Osteocyte (in vitro differentiated cells): ENCODE measurements at regions not wholly inside any gene's neighbourhood (a gene's known extent, or its start where the extent isn't known, plus 50 kb on each side); places are given as distances from the start of the nearest gene placed in this dataset.

Source experiments
- DNase-seq: peaks from one replicate; pipeline ENCODE4 v3.0.0; 2021; ENCODE audit warnings: mixed read lengths; ENCODE audit not compliant: unreplicated experiment; ENCODE audit errors: extremely low spot score
- H3K27ac Mint-ChIP-seq: one replicate; pipeline ENCODE4 v1.8.0; 2021; ENCODE audit warnings: mild to moderate bottlenecking, mixed read lengths; ENCODE audit not compliant: unreplicated experiment
- H3K27me3 Mint-ChIP-seq: one replicate; pipeline ENCODE4 v1.8.0; 2021; ENCODE audit warnings: mixed read lengths; ENCODE audit not compliant: unreplicated experiment
- H3K36me3 Mint-ChIP-seq: one replicate; pipeline ENCODE4 v1.8.0; 2021; ENCODE audit warnings: mixed read lengths; ENCODE audit not compliant: unreplicated experiment
- H3K4me1 Mint-ChIP-seq: one replicate; pipeline ENCODE4 v1.8.0; 2021; ENCODE audit warnings: mixed read lengths; ENCODE audit not compliant: unreplicated experiment
- H3K4me3 Mint-ChIP-seq: one replicate; pipeline ENCODE4 v1.8.0; 2021; ENCODE audit warnings: mild to moderate bottlenecking, moderate library complexity, mixed read lengths; ENCODE audit not compliant: unreplicated experiment
- H3K9me3 Mint-ChIP-seq: one replicate; pipeline ENCODE4 v1.8.0; 2021; ENCODE audit warnings: mixed read lengths; ENCODE audit not compliant: unreplicated experiment
- TF ChIP-seq, protein P1 (sequence below): fragments of 200-600 bp; sonication (generic); IDR thresholded peaks from 2 replicates; pipeline ENCODE4 v1.5.0; 2021; ENCODE audit warnings: antibody characterized with exemption, mild to moderate bottlenecking, moderate library complexity

DNA sequence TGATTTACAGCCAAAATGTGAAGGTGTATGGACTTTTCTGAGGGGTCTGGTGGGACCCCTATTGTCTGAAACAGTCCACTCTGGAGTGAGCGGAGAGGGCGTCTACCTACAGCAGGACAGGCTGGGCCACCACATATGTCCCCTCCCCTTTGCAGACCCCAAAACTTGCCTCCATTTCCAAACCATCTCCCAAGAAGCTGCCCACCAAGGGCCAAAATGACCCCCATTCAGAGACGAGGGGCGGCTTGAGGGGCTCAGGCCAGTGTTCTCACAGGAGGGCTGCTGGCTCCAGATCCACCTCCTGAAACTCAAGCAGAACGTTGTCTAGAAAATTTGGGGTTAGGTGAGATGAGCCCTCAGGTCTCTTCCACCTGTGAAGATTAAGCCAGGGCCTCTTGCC lies 161.1 kb upstream of the SALL3 start:
- DNase-seq = peak; percentile 64
- Mint-ChIP-seq H3K4me3 (no peak overlapping the region), H3K9me3 (peaks cover 7% of the 10 kb centered on the region), H3K27me3 (no peaks in the 10 kb centered on the region), H3K4me1 (no peaks in the 10 kb centered on the region), H3K27ac (no peak overlapping the region), H3K36me3 (no peaks in the 10 kb centered on the region)
- TF ChIP-seq, protein P1, sequence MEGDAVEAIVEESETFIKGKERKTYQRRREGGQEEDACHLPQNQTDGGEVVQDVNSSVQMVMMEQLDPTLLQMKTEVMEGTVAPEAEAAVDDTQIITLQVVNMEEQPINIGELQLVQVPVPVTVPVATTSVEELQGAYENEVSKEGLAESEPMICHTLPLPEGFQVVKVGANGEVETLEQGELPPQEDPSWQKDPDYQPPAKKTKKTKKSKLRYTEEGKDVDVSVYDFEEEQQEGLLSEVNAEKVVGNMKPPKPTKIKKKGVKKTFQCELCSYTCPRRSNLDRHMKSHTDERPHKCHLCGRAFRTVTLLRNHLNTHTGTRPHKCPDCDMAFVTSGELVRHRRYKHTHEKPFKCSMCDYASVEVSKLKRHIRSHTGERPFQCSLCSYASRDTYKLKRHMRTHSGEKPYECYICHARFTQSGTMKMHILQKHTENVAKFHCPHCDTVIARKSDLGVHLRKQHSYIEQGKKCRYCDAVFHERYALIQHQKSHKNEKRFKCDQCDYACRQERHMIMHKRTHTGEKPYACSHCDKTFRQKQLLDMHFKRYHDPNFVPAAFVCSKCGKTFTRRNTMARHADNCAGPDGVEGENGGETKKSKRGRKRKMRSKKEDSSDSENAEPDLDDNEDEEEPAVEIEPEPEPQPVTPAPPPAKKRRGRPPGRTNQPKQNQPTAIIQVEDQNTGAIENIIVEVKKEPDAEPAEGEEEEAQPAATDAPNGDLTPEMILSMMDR = no peak

DNA sequence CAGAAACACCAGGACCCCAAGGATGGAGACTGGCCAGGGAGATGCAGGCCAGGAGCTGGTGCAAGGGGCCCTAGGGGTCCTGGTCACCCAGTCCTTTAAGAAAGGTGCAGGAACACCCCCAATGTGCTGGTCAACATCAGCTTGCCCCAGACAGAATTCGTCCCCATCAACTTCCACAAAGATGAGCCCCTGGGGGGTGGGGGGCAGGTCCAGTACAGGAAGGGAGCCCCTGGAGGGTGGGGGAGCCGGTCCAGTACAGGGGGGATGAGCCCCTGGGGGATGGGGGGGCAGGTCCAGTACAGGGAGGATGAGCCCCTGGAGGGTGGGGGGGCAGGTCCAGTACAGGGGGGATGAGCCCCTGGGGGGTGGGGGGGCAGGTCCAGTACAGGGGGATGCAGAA lies 160.7 kb upstream of the SALL3 start:
- DNase-seq = peak; percentile 56
- H3K27me3 Mint-ChIP-seq = no peaks in the 10 kb centered on the region

DNA sequence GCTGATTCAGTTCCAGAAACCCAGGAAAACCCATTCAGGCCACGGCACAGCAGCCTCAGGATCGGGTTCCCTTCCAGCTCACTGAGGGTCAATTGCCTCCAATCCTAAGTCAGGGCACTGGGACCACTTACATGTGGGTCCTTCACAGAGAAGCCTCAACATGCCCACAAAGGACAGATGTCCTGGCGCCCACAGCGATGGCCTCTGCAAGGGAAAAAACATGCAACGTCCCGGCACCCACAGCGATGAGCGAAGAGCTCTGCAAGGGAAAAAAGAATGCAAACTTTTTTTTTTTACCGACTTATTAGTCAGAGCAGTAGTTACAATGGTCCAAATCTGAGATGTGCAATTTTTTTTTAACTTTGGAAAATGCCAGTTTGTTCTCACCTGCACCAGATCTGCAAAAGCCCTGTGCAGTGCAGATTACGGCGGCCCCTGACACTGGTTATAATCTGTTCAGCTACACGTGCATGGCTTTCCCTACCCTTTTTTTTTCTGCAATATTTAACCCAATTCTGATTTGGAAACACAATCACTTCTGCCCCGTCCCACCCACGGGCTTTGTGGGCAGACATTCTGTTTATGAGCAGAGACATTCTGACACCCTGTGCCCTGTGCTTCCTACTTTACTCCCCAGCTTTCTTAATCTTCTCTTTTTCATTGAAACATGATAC lies 159.3 kb upstream of the SALL3 start:
- H3K4me1 Mint-ChIP-seq = no peaks in the 10 kb centered on the region
- TF ChIP-seq, protein P1 = no peak
- no peak overlapping the region for H3K27ac Mint-ChIP-seq
- H3K9me3 Mint-ChIP-seq = peaks cover 7% of the 10 kb centered on the region
- no peaks in the 10 kb centered on the region for H3K36me3 Mint-ChIP-seq
- peak; percentile 81 for DNase-seq
- H3K27me3 Mint-ChIP-seq = no peaks in the 10 kb centered on the region
- no peak overlapping the region for H3K4me3 Mint-ChIP-seq

More for the DNA sequence above, 160.7 kb upstream of the SALL3 start:
- TF ChIP-seq, protein P1 = no peak
- H3K36me3 Mint-ChIP-seq = no peaks in the 10 kb centered on the region
- H3K9me3 Mint-ChIP-seq = peaks cover 7% of the 10 kb centered on the region
- no peaks in the 10 kb centered on the region for H3K4me1 Mint-ChIP-seq
- H3K4me3 Mint-ChIP-seq = no peak overlapping the region
- H3K27ac Mint-ChIP-seq = no peak overlapping the region

DNA sequence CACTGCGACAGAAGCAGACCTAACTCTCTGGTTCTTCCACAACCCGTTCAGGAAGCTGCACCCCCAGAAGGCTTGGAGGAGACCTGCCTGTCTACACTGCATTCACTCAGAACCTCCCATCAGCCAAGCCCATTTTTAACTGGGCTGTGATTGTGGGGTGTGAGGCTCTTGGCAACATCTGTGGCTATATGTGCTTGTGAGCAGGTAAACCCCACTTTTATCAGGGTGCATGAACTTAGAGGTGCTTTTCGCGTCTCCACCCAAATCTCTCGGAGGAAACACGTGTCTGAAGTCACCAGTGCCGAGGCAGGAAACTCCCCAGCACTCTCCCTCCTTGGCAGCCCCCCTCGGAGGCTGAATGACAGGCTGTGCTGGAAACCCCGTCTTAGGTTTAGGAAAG lies 158.2 kb upstream of the SALL3 start:
- DNase-seq = no peak
- H3K4me3 Mint-ChIP-seq = no peak overlapping the region

DNA sequence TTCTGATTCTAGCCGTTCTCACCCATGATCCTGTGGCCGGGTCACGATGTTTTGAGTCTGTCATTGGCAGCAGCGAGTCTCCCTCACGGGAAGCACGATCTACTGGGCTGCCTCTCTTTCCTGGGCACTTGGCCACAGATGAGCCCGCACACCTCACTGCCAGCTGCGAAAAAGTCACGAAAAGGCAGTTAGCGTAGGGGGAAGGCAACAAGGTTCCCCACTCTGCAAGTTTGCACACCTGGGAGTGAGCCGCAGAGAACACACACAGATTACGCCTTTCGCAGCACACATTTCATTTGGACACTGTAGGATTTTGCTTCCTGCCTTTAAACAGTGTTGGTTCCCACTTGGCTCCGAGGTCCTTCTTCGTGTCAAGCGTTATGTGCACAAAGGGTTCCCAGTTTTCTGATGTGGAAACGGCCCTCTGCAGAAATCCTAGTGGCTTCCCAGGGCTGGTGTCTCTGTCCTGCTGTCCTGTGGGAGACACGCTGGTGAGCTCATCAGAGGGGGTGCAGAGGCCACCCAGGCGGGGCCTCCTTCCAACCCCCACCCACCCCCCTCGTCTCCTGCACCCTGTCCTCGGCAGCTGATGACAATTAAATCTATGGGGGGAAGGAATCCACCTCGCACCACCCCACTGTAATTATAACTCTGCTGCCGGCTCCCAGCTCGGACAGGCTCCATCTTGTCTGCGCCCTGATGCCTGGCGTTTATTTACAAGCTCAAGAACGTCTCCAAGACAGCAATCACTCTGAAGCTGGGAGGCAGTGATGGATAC lies 157.3 kb upstream of the SALL3 start:
- Mint-ChIP-seq H3K27ac (no peak overlapping the region), H3K4me3 (no peak overlapping the region), H3K9me3 (peaks cover 8% of the 10 kb centered on the region), H3K36me3 (no peaks in the 10 kb centered on the region), H3K27me3 (no peaks in the 10 kb centered on the region), H3K4me1 (no peaks in the 10 kb centered on the region)
- DNase-seq = no peak
- TF ChIP-seq, protein P1 = no peak

More for the DNA sequence above, 158.2 kb upstream of the SALL3 start:
- TF ChIP-seq, protein P1 = no peak
- Mint-ChIP-seq H3K9me3 (peaks cover 7% of the 10 kb centered on the region), H3K36me3 (no peaks in the 10 kb centered on the region), H3K27me3 (no peaks in the 10 kb centered on the region), H3K27ac (no peak overlapping the region), H3K4me1 (no peaks in the 10 kb centered on the region)
